Renal pelvis (tissue), 1 donor: ENCODE measurements at regions not wholly inside any gene's neighbourhood (a gene's known extent, or its start where the extent isn't known, plus 50 kb on each side); places are given as distances from the start of the nearest gene placed in this dataset.
"Not testable (repeated sequence)": the region's sequence is repeated elsewhere in the genome, so short reads cannot be mapped to it uniquely, and the experiment has no call there.

Experiments used
- DNase-seq: peaks from one replicate; pipeline ENCODE4 v3.0.0-alpha.2; 2013

GRCh38 chrX:23061116-23061515, 61.4 kb downstream of the DDX53 start:
- DNase-seq = no peak

- no peak for DNase-seq
Observed at GRCh38 chrX:23062359-23062758, 62.6 kb downstream of the DDX53 start.

GRCh38 chrX:23066588-23067281, 67.0 kb downstream of the DDX53 start:
- no peak for DNase-seq

DNA sequence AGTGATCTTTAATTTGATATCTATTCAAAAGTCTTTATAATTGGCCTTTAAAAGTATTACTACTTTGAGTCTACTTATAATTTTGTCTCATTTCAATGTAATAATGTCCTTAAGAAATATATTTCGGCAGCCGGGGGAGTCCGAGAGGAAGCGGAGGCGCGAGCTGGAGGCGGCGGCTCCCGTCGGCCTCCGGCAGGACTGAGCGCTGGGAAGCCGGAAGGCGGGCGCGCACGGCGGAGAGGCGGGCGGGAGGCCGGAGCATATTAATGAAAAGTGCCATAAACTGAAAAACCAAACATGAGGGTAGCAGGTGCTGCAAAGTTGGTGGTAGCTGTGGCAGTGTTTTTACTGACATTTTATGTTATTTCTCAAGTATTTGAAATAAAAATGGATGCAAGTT, 75.7 kb downstream of the DDX53 start:
- not testable (repeated sequence) for DNase-seq

- no peak for DNase-seq
Observed at GRCh38 chrX:23079347-23079746, 79.6 kb downstream of the DDX53 start.

GRCh38 chrX:23100826-23101225, 101.1 kb downstream of the DDX53 start:
- DNase-seq = no peak

GRCh38 chrX:23103546-23103945, 103.8 kb downstream of the DDX53 start:
- DNase-seq = no peak

- no peak for DNase-seq
Observed at GRCh38 chrX:23114241-23114640, 114.5 kb downstream of the DDX53 start.

DNA sequence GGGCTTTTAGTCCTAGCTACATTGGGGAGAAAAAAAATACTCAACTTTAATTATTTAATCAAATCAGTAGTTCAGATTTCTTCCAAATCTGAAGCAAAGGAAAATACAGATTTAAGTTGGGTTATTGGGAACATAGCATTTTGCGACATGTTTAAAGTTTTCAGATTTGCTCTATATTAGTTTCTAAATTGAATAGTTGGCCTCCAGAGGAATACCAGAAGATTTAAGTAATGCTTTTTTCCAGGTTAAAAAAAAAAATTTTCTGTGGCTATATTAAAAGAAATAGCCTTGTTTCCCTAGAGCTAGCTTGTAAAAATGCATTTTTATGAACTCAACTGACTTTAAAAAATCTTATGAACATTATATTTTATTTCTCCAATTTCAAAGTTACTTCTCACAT, 115.9 kb downstream of the DDX53 start:
- no peak for DNase-seq

- no peak for DNase-seq
Observed at GRCh38 chrX:23118163-23118562, 118.4 kb downstream of the DDX53 start.

DNA sequence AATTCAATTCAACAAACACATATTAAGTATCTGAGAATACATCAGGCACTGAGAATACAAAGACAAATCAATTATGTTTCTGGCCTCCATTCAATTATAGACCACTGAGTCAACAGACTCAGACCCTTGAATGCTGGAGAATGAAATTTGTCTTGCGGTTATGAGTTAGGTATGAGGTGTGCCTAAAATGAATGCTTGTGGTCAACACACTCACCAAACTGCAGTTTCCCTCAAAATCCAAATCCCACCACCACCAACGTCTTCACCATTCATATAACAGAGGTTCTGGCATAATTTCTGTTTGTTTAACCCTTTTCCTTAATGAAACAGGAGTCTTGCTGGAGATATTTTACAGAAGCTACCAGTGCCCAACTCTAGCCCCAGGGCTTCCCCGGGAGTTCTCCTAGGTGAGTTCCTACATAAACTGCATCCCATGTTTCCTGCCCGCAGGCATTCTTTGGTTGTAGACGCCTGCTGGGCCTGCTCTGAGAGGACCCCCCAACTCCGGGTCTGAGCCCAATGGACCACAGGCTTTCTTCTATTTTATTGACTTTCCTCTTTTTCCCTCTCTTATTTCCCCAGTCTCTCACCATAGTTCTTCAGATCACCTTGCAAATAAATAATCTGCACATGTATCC, 119.2 kb downstream of the DDX53 start:
- no peak for DNase-seq

DNA sequence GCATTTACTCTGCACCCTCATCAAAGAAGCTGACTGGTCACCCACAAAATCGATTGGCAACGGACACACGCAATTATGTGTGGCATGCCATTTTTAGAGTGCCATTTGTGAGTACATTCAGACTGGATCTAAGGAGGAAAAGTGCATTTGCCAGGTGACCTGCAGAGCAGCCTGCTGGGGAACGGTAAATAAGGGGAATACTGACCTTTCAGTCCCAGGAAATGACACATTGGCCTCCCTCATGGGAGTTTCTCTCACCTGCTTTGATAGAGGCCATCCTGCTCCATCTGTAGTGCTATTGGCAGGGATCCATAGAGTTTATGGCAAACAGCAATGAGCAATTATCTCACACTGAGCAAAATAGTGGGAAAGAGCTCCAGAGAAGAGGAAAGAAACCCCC, 127.8 kb downstream of the DDX53 start:
- no peak for DNase-seq

GRCh38 chrX:23133551-23133950, 133.8 kb downstream of the DDX53 start:
- no peak for DNase-seq

GRCh38 chrX:23134136-23134535, 134.4 kb downstream of the DDX53 start:
- DNase-seq = no peak

DNA sequence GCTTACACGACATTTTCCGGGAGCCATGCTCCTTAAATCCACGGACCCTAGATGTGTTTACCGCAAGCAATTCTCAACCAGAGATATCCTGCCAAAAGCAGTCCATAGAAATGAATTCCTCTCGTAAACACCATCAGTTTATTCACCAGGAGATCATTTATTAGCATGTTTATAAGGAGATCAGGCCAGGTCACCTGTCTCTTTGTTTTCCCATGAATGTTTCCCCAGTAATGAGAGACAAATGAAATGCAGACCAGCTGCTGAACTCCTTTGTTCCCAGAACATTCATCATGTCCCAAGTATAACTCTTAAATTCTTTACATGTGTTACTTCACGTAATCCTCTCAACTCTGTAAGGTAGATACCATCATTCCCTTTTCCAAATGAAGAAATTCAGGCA, 137.1 kb downstream of the DDX53 start:
- no peak for DNase-seq

GRCh38 chrX:23168291-23168690, 166.4 kb upstream of the PTCHD1 start:
- DNase-seq = no peak

DNA sequence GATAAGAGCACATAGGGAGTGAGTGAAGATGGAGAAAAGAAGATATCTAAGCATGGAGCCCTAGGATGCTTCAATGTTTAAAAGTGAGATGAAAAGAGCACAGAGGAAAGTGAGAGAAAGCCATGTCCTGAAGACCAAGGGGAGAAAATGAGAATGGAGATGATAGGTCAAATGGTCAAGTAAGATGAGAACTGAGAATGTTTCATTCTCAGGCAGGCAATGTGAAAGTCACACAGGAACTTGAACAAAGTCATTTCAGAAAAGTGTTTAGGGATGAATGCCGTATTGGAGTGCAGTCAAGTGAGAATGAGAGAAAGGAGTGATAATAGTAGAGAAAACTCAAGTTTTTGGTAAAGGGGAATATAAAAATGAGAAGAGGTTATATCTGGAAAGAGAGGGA, 148.7 kb upstream of the PTCHD1 start:
- no peak for DNase-seq

DNA sequence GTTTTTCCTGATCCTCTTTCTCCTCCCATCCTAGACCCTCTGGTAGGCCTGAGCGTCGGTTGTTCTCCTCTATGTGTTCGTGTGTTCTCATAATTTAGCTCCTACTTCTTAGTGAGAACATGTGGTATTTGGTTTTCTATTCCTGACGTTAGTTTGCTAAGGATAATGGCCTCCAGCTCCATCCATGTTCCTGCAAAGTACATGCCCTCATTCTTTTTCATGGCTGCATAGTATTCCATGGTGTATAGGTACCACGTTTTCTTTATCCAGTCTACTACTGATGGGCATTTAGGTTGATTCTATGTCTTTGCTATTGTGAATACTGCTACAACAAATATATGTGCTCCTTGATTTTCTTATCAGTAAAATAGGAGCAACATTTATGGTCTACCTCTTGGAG, 146.8 kb upstream of the PTCHD1 start:
- no peak for DNase-seq

- DNase-seq = no peak
Observed at GRCh38 chrX:23194885-23195554, 139.6 kb upstream of the PTCHD1 start.

- no peak for DNase-seq
Observed at GRCh38 chrX:23195761-23196160, 138.9 kb upstream of the PTCHD1 start.

DNA sequence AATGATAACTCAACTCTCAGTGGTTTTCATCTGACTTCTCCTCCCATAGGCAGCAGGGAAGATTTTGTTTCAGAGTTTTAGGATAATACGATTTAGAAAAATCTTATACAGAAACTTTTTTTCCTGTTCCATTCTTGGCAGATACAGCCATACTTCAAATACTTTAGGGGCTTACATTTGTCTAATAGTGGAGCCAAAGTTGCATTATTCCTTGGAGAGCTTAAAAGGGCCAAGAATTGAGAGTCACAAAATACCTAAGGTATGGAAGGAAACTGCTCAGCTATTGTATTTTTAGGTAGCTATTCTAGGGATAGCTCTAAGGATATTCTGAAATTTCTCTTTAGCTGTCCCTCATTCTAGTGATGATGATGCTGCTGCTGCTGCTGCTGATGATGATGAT, 132.9 kb upstream of the PTCHD1 start:
- DNase-seq = no peak

- no peak for DNase-seq
Observed at GRCh38 chrX:23202326-23202725, 132.3 kb upstream of the PTCHD1 start.

DNA sequence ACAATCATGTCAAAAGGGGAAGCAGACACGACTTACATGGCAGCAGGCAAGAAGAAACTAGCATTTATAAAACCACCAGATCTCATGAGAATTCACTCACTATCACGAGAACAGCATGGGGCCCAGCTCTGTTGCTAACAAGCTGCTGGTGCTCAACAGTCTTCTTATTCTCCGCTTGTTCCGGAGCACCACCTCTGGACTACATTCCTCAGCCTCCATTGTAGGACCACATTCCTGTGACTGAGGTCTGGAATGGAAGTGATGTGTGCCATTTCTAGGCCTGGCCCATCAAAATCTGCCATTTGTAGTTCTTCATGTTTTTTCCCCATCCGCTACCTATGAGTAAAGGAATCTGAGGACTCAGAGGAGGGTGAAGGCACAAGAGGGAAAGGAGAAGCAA, 111.5 kb upstream of the PTCHD1 start:
- no peak for DNase-seq

DNA sequence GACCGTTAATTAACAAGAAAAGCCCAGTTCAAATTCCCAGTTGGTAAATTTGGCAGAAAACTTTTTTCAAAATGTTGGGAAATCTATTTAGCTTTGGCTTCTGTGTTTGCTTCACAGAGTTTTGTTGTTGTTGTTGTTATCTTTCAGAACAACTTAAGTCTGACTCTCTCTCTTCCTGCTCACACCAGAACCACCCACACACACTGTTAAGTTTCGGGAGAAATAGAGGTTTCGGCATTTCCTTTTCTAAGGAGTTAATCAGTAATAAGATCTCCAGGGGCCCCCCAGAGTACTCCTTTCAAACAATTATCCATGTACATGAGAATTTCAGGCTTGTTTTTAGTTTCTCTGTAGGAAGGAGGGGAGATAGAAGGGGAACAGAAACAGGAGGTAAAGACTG, 106.2 kb upstream of the PTCHD1 start:
- DNase-seq = peak; percentile 5
